ENCODE measurements at regions not wholly inside any gene's neighbourhood (a gene's known extent, or its start where the extent isn't known, plus 50 kb on each side); places are given as distances from the start of the nearest gene placed in this dataset.

DNA sequence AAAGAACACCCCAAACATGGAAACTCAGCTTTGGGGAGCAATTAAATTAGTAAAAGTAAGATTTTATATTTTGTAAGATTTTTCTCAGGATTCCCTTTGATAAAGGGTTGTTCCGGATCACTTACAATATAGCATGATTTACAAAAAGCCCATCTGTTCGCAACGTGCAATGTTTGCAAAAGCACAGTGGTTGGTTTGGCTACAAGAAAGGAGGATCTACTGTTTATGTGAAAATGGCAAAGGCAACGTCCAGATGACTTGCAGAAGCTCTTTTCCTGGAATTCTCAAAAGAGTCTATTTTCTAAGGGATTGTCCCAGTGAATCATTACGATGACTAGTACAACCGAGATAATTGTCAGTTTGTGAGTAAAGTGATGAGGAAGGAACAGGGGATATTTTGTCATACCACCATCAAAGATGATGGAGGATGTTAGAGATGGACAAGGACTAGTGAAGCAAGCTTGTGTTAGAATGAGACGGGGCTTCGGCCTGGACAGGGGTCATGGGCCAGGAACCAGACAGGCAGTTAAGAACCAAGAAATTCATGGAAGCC lies 71.6 kb downstream of the CRYGS start:
- Mint-ChIP-seq H3K36me3 (ENCODE audit: insufficient read depth, unreplicated experiment) (no peaks in the 10 kb centered on the region), H3K27me3 (ENCODE audit: insufficient read depth, unreplicated experiment) (peaks cover 8% of the 10 kb centered on the region), H3K4me3 (ENCODE audit: unreplicated experiment) (no peak overlapping the region), H3K27ac (ENCODE audit: unreplicated experiment) (no peak overlapping the region), H3K4me1 (ENCODE audit: low read depth, unreplicated experiment) (peaks cover 32% of the 10 kb centered on the region), H3K9me3 (ENCODE audit: unreplicated experiment) (no peaks in the 10 kb centered on the region)
- POLR2A ChIA-PET, result no interaction called here
- H3K36me3 ChIP-seq (ENCODE audit: control insufficient read depth, insufficient read depth, low read length), result no peaks in the 10 kb centered on the region
- BruUV-seq (replicated peaks), result no TSS peak
- H3K9me3 ChIP-seq, result no peaks in the 10 kb centered on the region
- no peak for DNase-seq
- no peak overlapping the region for H3K4me3 ChIP-seq (ENCODE audit: low read depth, low read length)
- CTCF ChIA-PET, result no interaction called here
- no peaks in the 10 kb centered on the region for H3K27me3 ChIP-seq (replicated peaks; ENCODE audit: control insufficient read depth, insufficient read depth, low read length)
- TF ChIP-seq, protein P1, sequence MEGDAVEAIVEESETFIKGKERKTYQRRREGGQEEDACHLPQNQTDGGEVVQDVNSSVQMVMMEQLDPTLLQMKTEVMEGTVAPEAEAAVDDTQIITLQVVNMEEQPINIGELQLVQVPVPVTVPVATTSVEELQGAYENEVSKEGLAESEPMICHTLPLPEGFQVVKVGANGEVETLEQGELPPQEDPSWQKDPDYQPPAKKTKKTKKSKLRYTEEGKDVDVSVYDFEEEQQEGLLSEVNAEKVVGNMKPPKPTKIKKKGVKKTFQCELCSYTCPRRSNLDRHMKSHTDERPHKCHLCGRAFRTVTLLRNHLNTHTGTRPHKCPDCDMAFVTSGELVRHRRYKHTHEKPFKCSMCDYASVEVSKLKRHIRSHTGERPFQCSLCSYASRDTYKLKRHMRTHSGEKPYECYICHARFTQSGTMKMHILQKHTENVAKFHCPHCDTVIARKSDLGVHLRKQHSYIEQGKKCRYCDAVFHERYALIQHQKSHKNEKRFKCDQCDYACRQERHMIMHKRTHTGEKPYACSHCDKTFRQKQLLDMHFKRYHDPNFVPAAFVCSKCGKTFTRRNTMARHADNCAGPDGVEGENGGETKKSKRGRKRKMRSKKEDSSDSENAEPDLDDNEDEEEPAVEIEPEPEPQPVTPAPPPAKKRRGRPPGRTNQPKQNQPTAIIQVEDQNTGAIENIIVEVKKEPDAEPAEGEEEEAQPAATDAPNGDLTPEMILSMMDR (IDR thresholded peaks at IDR 0.05; ENCODE audit: insufficient read depth in 1 of 2, low read depth in 1 of 2, low read length in 1 of 2, severe bottlenecking in 1 of 2, unreplicated experiment in 1 of 2), result no peak
- intact Hi-C loops (cut with micrococcal nuclease; ENCODE audit: unreplicated experiment), result no loop called here
- H3K4me1 ChIP-seq, result peaks cover 17% of the 10 kb centered on the region

DNA sequence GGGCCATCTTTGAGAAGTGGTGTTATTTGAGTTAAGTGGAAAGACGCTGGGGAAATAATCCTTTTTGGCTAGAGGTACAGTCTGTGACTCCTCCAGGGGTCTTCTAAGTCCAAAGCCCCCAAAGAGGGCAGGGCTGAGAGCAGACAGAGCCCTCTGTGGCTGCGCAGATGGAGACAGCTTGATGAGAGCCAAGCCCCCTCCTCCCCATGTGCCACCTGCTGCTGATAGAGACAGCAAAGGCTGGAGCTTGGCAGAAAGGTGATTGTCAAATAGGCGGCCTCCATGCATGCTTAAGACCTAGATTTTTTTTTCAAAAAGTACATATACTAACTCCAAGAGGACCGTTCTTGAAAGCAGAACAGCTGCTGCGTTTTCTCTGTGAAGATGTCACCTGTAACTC lies 72.4 kb downstream of the CRYGS start:
- no peak for DNase-seq
- peaks cover 18% of the 10 kb centered on the region for H3K4me1 ChIP-seq
- Mint-ChIP-seq H3K36me3 (ENCODE audit: insufficient read depth, unreplicated experiment) (no peaks in the 10 kb centered on the region), H3K9me3 (ENCODE audit: unreplicated experiment) (no peaks in the 10 kb centered on the region), H3K27ac (ENCODE audit: unreplicated experiment) (no peak overlapping the region), H3K4me1 (ENCODE audit: low read depth, unreplicated experiment) (peaks cover 34% of the 10 kb centered on the region), H3K27me3 (ENCODE audit: insufficient read depth, unreplicated experiment) (peaks cover 8% of the 10 kb centered on the region), H3K4me3 (ENCODE audit: unreplicated experiment) (no peak overlapping the region)
- no peaks in the 10 kb centered on the region for H3K9me3 ChIP-seq
- no peak overlapping the region for H3K4me3 ChIP-seq (ENCODE audit: low read depth, low read length)
- H3K36me3 ChIP-seq (ENCODE audit: control insufficient read depth, insufficient read depth, low read length), result no peaks in the 10 kb centered on the region
- intact Hi-C loops (cut with micrococcal nuclease; ENCODE audit: unreplicated experiment), result no loop called here
- POLR2A ChIA-PET, result no interaction called here
- BruUV-seq (replicated peaks), result no TSS peak
- TF ChIP-seq, protein P1 (IDR thresholded peaks at IDR 0.05; ENCODE audit: insufficient read depth in 1 of 2, low read depth in 1 of 2, low read length in 1 of 2, severe bottlenecking in 1 of 2, unreplicated experiment in 1 of 2), result no peak
- H3K27me3 ChIP-seq (replicated peaks; ENCODE audit: control insufficient read depth, insufficient read depth, low read length), result no peaks in the 10 kb centered on the region
- CTCF ChIA-PET, result no interaction called here

DNA sequence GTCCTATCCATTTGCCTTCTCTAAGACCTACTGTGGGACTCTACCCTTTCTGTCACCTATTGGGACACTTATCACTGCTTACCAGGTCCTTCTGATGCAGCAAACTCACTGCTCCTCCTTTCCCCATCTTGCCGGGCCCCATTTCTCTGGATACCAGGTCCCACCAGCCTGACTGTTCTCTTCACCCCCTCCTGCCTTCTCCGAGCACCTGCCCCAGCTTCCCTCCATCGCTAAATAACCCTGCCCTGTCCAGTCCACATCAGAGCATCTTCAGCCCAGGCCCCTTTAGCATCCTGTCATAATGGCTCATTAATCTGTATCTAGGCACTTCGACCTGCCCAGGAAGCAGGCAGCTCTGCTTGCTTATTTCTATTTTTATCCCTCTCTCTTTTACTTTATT lies 74.7 kb downstream of the CRYGS start:
- no TSS peak for BruUV-seq (replicated peaks)
- peaks cover 28% of the 10 kb centered on the region for H3K4me1 Mint-ChIP-seq (ENCODE audit: low read depth, unreplicated experiment)
- TF ChIP-seq, protein P1 (IDR thresholded peaks at IDR 0.05; ENCODE audit: insufficient read depth in 1 of 2, low read depth in 1 of 2, low read length in 1 of 2, severe bottlenecking in 1 of 2, unreplicated experiment in 1 of 2), result no peak
- ChIA-PET CTCF (interaction anchor here (0.7 kb wide), 1 partner anchor 12 kb away, joined by 3 read pairs; no protein-coding TSS in a partner anchor), POLR2A (no interaction called here)
- Histone ChIP-seq H3K4me1 (peaks cover 8% of the 10 kb centered on the region; the same call in 1 of the 2 replicates), H3K4me3 (ENCODE audit: low read depth, low read length) (no peak overlapping the region), H3K9me3 (no peaks in the 10 kb centered on the region), H3K27me3 (replicated peaks; ENCODE audit: control insufficient read depth, insufficient read depth, low read length) (no peaks in the 10 kb centered on the region), H3K36me3 (ENCODE audit: control insufficient read depth, insufficient read depth, low read length) (no peaks in the 10 kb centered on the region)
- H3K36me3 Mint-ChIP-seq (ENCODE audit: insufficient read depth, unreplicated experiment), result no peaks in the 10 kb centered on the region
- intact Hi-C loops (cut with micrococcal nuclease; ENCODE audit: unreplicated experiment), result loop anchor here (5.0 kb wide), 1 partner anchor 43 kb away; no protein-coding TSS in a partner anchor
- H3K27me3 Mint-ChIP-seq (ENCODE audit: insufficient read depth, unreplicated experiment), result peaks cover 8% of the 10 kb centered on the region
- no peaks in the 10 kb centered on the region for H3K9me3 Mint-ChIP-seq (ENCODE audit: unreplicated experiment)
- DNase-seq, result no peak
- no peak overlapping the region for H3K27ac Mint-ChIP-seq (ENCODE audit: unreplicated experiment)
- H3K4me3 Mint-ChIP-seq (ENCODE audit: unreplicated experiment), result no peak overlapping the region

All from Caco-2 (cell line).